Transverse colon (tissue), 4 donors: ENCODE measurements at regions not wholly inside any gene's neighbourhood (a gene's known extent, or its start where the extent isn't known, plus 50 kb on each side); places are given as distances from the start of the nearest gene placed in this dataset.

Experiments used
- DNase-seq: peaks from one replicate; pipeline ENCODE4 v3.0.0-alpha.2; 2019
- H3K27ac ChIP-seq, 4 donors: fragments of 200-600 bp; sonication (generic); 2 replicates each; pipeline ENCODE4 v1.5.1; 2016 to 2018; ENCODE audit warnings: inconsistent platforms in 4 of 4
- H3K27me3 ChIP-seq: fragments of 200-600 bp; sonication (generic); 2 replicates; pipeline ENCODE4 v1.5.1; 2017; ENCODE audit warnings: inconsistent platforms
- H3K36me3 ChIP-seq, 4 donors: fragments of 200-600 bp; sonication (generic); 2 replicates each; pipeline ENCODE4 v1.5.1; 2017 to 2019; ENCODE audit warnings: inconsistent platforms in 4 of 4
- H3K4me1 ChIP-seq, 4 donors: fragments of 200-600 bp; sonication (generic); 2 replicates each; pipeline ENCODE4 v1.5.1; 2017 to 2020; ENCODE audit warnings: inconsistent platforms in 4 of 4
- H3K4me3 ChIP-seq, 4 donors: fragments of 200-600 bp; sonication (generic); 1 replicate in 1 of 4; 2 replicates in 3 of 4; pipeline versions ENCODE4 v1.5.1 to v1.6.1; 2017 to 2019; ENCODE audit warnings: inconsistent platforms in 4 of 4
- H3K9me3 ChIP-seq, 2 donors: fragments of 200-600 bp; sonication (generic); 2 replicates each; pipeline ENCODE4 v1.5.1; 2017 to 2019; ENCODE audit warnings: inconsistent platforms in 2 of 2
- EP300 ChIP-seq: sonication (generic); formaldehyde crosslinking; IDR thresholded peaks from one replicate; pipeline ENCODE4 v1.6.1; 2017; ENCODE audit warnings: antibody characterized with exemption, low read depth
- POLR2A ChIP-seq: fragments of 450-650 bp; IDR thresholded peaks from one replicate; pipeline ENCODE4 v1.6.1; 2016; ENCODE audit warnings: antibody characterized with exemption, mild to moderate bottlenecking, moderate library complexity
- POLR2AphosphoS5 ChIP-seq, 3 donors: sonication (generic); formaldehyde crosslinking; IDR thresholded peaks; one replicate each; pipeline ENCODE4 v1.6.1; 2016; ENCODE audit warnings: antibody characterized with exemption in 3 of 3
- WGBS, 2 donors: methylation state at CpG; one replicate each; pipeline ENCODE4 v1.1.5; 2018; ENCODE audit warnings: low coverage in 1 of 2; 5-methylcytosine and 5-hydroxymethylcytosine counted together
- in situ Hi-C, 4 donors: fragments of 200-750 bp; cut with MboI; loops; one replicate each; pipeline versions ENCODE4 v1.15.0 to v1.15.1; 2017; ENCODE audit warnings: low sequenced_read_pairs in 3 of 4, low pct_ligation_motif_present in 1 of 4, low pct_unique_long_range_greater_than_20kb in 1 of 4
- intact Hi-C: fragments of 100-400 bp; cut with DNase I; formaldehyde crosslinking; loops from one replicate; pipeline ENCODE4 v1.15.1; 2023; ENCODE audit warnings: low total_unique reads
- TF ChIP-seq, protein P1 (sequence below), 5 experiments: fragments of 200-600 bp in 3 of 5; fragments of 450-650 bp in 2 of 5; sonication (generic) in 3 of 5; IDR thresholded peaks; 1 replicate in 2 of 5; 2 replicates in 3 of 5; pipeline ENCODE4 v1.5.1; 2016 to 2017; ENCODE audit warnings: antibody characterized with exemption in 5 of 5, inconsistent platforms in 3 of 5, mild to moderate bottlenecking in 2 of 5, moderate library complexity in 1 of 5

DNA sequence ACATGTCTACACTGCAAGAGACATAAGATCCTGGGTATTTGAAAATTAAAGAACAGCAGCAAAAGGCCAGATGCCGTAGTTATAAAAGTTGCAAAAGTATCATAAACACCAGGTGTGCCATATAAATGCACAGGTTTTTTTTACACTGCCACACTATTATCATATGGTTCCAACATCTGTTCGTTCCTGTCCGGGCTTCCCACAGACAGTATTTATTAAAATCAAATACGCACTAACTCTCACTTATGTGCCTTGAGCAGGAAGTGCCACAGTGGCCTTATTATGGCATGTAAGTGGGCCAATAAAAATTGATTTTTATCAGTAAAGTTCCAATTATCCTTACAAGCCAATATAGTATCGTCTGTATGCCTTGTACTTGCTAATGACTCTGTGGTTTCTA is 873.2 kb downstream of the RPA4 start:
- WGBS, 2 donors: 43 to 67% methylated on average over 5 of the region's 5 CpGs
- in situ Hi-C loops: no loop called here
- no peak overlapping the region for H3K27ac ChIP-seq
- no peaks in the 10 kb centered on the region for H3K4me1 ChIP-seq
- TF ChIP-seq POLR2A (no peak), POLR2AphosphoS5 (IDR thresholded peaks at IDR 0.05) (peak in 2 of 3 donors; percentile 24 to 73), EP300 (no peak)
- TF ChIP-seq, protein P1, sequence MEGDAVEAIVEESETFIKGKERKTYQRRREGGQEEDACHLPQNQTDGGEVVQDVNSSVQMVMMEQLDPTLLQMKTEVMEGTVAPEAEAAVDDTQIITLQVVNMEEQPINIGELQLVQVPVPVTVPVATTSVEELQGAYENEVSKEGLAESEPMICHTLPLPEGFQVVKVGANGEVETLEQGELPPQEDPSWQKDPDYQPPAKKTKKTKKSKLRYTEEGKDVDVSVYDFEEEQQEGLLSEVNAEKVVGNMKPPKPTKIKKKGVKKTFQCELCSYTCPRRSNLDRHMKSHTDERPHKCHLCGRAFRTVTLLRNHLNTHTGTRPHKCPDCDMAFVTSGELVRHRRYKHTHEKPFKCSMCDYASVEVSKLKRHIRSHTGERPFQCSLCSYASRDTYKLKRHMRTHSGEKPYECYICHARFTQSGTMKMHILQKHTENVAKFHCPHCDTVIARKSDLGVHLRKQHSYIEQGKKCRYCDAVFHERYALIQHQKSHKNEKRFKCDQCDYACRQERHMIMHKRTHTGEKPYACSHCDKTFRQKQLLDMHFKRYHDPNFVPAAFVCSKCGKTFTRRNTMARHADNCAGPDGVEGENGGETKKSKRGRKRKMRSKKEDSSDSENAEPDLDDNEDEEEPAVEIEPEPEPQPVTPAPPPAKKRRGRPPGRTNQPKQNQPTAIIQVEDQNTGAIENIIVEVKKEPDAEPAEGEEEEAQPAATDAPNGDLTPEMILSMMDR (IDR thresholded peaks at IDR 0.05): no peak
- no peaks in the 10 kb centered on the region for H3K27me3 ChIP-seq
- no peaks in the 10 kb centered on the region for H3K36me3 ChIP-seq
- intact Hi-C loops: no loop called here
- no peak overlapping the region for H3K4me3 ChIP-seq
- H3K9me3 ChIP-seq: no peaks in the 10 kb centered on the region
- no peak for DNase-seq

DNA sequence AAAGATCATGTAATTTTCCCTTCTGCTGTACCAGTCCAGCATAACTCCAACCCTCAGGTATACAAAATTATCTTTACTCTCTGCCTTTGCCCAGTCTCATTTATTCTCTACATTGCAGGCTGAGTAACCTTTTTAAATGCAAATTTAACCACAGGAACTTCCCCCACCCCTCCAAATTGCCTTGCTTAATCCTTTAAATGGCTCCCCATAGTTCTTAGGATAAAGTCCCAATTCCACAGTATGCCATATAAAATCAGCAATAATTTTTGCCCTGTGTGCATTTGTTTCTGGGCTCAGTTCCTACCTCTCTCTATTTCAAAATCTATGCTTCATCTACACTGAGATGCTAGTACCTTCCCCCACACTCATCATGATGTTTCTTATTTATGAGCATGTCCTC is 879.7 kb downstream of the RPA4 start:
- Histone ChIP-seq H3K27ac (no peak overlapping the region), H3K36me3 (no peaks in the 10 kb centered on the region), H3K4me3 (no peak overlapping the region), H3K4me1 (no peaks in the 10 kb centered on the region), H3K9me3 (no peaks in the 10 kb centered on the region), H3K27me3 (no peaks in the 10 kb centered on the region)
- TF ChIP-seq EP300: no peak
- no peak for TF ChIP-seq POLR2AphosphoS5 (IDR thresholded peaks at IDR 0.05)
- no peak for TF ChIP-seq POLR2A
- TF ChIP-seq, protein P1 (IDR thresholded peaks at IDR 0.05): no peak
- in situ Hi-C loops: no loop called here
- no peak for DNase-seq
- intact Hi-C loops: no loop called here

DNA sequence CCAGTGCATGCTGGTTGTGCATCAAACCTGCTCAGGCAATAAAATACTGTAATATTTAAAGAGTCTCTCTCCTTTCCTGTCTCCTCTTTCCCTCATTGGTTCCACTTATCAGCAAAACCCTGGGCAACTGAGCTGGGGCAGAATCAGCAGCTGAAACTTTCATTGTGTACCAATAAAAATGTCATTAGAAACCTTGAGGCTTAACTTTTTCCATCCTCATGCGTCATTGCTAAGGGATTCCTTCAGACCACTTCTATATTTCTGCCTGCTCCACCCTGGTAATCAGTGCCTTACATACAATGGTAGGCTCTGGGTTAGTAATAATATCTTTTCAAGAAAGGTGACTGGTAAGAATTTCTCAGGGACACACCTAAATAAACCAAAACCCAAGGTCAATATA is 880.3 kb downstream of the RPA4 start:
- Histone ChIP-seq H3K9me3 (no peaks in the 10 kb centered on the region), H3K27ac (no peak overlapping the region), H3K4me1 (no peaks in the 10 kb centered on the region), H3K36me3 (no peaks in the 10 kb centered on the region), H3K4me3 (no peak overlapping the region), H3K27me3 (no peaks in the 10 kb centered on the region)
- no peak for TF ChIP-seq POLR2A
- TF ChIP-seq, protein P1 (IDR thresholded peaks at IDR 0.05): no peak
- TF ChIP-seq EP300: no peak
- TF ChIP-seq POLR2AphosphoS5 (IDR thresholded peaks at IDR 0.05): no peak
- no peak for DNase-seq
- in situ Hi-C loops: no loop called here
- intact Hi-C loops: no loop called here
- 0 to 23% methylated on average over 1 of the region's 1 CpG for WGBS, 2 donors

DNA sequence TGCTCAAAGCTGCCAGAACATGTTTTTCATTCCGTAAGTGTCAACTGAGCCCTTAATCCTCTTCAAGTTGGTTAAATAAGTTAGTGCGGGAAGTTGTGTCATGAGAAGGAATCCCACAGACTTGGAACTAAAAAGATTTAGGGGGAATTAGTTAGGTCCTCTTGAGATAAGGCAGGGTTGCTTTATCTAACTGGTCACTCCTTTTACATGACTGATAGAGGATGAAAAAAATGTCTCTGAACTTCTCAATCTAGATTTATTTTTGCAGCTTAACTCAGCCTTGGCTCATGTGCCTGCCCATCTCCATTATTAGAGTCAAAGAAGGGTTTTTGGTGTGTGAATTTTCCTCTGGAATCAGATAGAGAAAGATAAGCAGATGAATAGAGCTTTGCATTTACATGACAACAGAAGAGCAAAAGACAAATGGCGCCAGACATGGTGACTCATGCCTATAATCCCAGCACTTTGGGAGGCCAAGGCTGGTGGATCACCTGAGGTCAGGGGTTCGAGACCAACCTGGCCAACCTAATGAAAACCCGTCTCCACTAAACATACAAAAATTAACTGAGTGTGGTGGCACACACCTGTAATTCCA is 882.9 kb downstream of the RPA4 start:
- Histone ChIP-seq H3K4me1 (no peaks in the 10 kb centered on the region), H3K4me3 (no peak overlapping the region), H3K27ac (no peak overlapping the region), H3K27me3 (no peaks in the 10 kb centered on the region), H3K36me3 (no peaks in the 10 kb centered on the region), H3K9me3 (no peaks in the 10 kb centered on the region)
- WGBS, 2 donors: 75 to 83% methylated on average over 1 to 5 of the region's 5 CpGs
- in situ Hi-C loops: no loop called here
- DNase-seq: no peak
- TF ChIP-seq EP300 (no peak), POLR2AphosphoS5 (IDR thresholded peaks at IDR 0.05) (no peak), POLR2A (no peak)
- TF ChIP-seq, protein P1 (IDR thresholded peaks at IDR 0.05): no peak
- intact Hi-C loops: no loop called here
